NCI-H1930 (cell line): ENCODE measurements at regions not wholly inside any gene's neighbourhood (a gene's known extent, or its start where the extent isn't known, plus 50 kb on each side); places are given as distances from the start of the nearest gene placed in this dataset.
A peak's percentile ranks its signal among the peaks of the same experiment; 100 is the strongest.

ENCODE experiments used
- DNase-seq, 2 experiments: peaks; one replicate each; lab custom pipeline; 2025; lab: John Stamatoyannopoulos, UW

- DNase-seq: no peak
Measured at GRCh38 chr12:24278832-24279231, 329.4 kb upstream of the SOX5 start.

GRCh38 chr12:24270965-24271364 is 321.5 kb upstream of the SOX5 start:
- no peak for DNase-seq

- no peak for DNase-seq
Measured at GRCh38 chr12:24270464-24270863, 321.0 kb upstream of the SOX5 start.

- peak in 1 of 2 experiments; percentile 25 for DNase-seq
Measured at GRCh38 chr12:24268663-24269186, 319.3 kb upstream of the SOX5 start.

GRCh38 chr12:24266982-24267381 is 317.5 kb upstream of the SOX5 start:
- DNase-seq: no peak

- no peak for DNase-seq
Measured at GRCh38 chr12:24256684-24257083, 307.2 kb upstream of the SOX5 start.

GRCh38 chr12:24255920-24256665 is 306.6 kb upstream of the SOX5 start:
- DNase-seq: no peak

- peak; percentile 26 to 76 for DNase-seq
Measured at GRCh38 chr12:24252602-24253001, 303.1 kb upstream of the SOX5 start.

GRCh38 chr12:24246934-24247333 is 297.5 kb upstream of the SOX5 start:
- DNase-seq: no peak

- no peak for DNase-seq
Measured at GRCh38 chr12:24246376-24246775, 296.9 kb upstream of the SOX5 start.

GRCh38 chr12:24244801-24245200 is 295.3 kb upstream of the SOX5 start:
- DNase-seq: peak; percentile 56 to 74

GRCh38 chr12:24244231-24244630 is 294.8 kb upstream of the SOX5 start:
- DNase-seq: peak in 1 of 2 experiments; percentile 18

GRCh38 chr12:24240707-24241106 is 291.2 kb upstream of the SOX5 start:
- DNase-seq: no peak

GRCh38 chr12:24233519-24234246 is 284.2 kb upstream of the SOX5 start:
- no peak for DNase-seq

- no peak for DNase-seq
Measured at GRCh38 chr12:24232531-24232930, 283.1 kb upstream of the SOX5 start.

- no peak for DNase-seq
Measured at GRCh38 chr12:24231298-24231697, 281.8 kb upstream of the SOX5 start.

- no peak for DNase-seq
Measured at GRCh38 chr12:24230061-24230701, 280.7 kb upstream of the SOX5 start.

- DNase-seq: no peak
Measured at GRCh38 chr12:24229031-24229700, 279.7 kb upstream of the SOX5 start.

- no peak for DNase-seq
Measured at GRCh38 chr12:24228371-24228770, 278.9 kb upstream of the SOX5 start.

- DNase-seq: no peak
Measured at GRCh38 chr12:24227551-24227950, 278.1 kb upstream of the SOX5 start.

GRCh38 chr12:24226745-24227350 is 277.4 kb upstream of the SOX5 start:
- no peak for DNase-seq

GRCh38 chr12:24224401-24224800 is 274.9 kb upstream of the SOX5 start:
- no peak for DNase-seq
